Activated naive CD8-positive, alpha-beta T cell treated with anti-CD3 and anti-CD28 coated beads, Interleukin-2, amount 10 ng/mL, durations not matched to agents 7 days and 5 days (primary cell): ENCODE measurements at regions not wholly inside any gene's neighbourhood (a gene's known extent, or its start where the extent isn't known, plus 50 kb on each side); places are given as distances from the start of the nearest gene placed in this dataset.
A peak's percentile ranks its signal among the peaks of the same experiment; 100 is the strongest.
"Not testable (repeated sequence)": the region's sequence is repeated elsewhere in the genome, so short reads cannot be mapped to it uniquely, and the experiment has no call there.

Experiments
- ATAC-seq: fragments of 150-1000 bp; cut with Tn5 transposase; one replicate; pipeline ENCODE4 v1.10.0; 2021; ENCODE audit warnings: low read depth, moderate library complexity
- POLR2A ChIA-PET: fragments of 350-600 bp; sonication (Branson Sonifier 250); formaldehyde crosslinking; loops from one replicate; lab custom pipeline; 2021; ENCODE audit warnings: antibody characterized with exemption; lab: Charles Lee
- DNase-seq: peaks from one replicate; pipeline ENCODE4 v3.0.0; 2021
- H3K27ac Mint-ChIP-seq: one replicate; pipeline ENCODE4 v1.8.0; 2022; ENCODE audit warnings: mild to moderate bottlenecking, mixed read lengths
- H3K27me3 Mint-ChIP-seq: one replicate; pipeline ENCODE4 v1.8.0; 2022; ENCODE audit warnings: mild to moderate bottlenecking, moderate library complexity, mixed read lengths
- H3K36me3 Mint-ChIP-seq: one replicate; pipeline ENCODE4 v1.8.0; 2021; ENCODE audit warnings: mild to moderate bottlenecking, mixed read lengths
- H3K4me1 Mint-ChIP-seq: one replicate; pipeline ENCODE4 v1.8.0; 2021; ENCODE audit warnings: mixed read lengths
- H3K4me3 Mint-ChIP-seq: one replicate; pipeline ENCODE4 v1.8.0; 2022; ENCODE audit warnings: mild to moderate bottlenecking, moderate library complexity, mixed read lengths
- H3K9me3 Mint-ChIP-seq: one replicate; pipeline ENCODE4 v1.8.0; 2021; ENCODE audit warnings: mixed read lengths

DNA sequence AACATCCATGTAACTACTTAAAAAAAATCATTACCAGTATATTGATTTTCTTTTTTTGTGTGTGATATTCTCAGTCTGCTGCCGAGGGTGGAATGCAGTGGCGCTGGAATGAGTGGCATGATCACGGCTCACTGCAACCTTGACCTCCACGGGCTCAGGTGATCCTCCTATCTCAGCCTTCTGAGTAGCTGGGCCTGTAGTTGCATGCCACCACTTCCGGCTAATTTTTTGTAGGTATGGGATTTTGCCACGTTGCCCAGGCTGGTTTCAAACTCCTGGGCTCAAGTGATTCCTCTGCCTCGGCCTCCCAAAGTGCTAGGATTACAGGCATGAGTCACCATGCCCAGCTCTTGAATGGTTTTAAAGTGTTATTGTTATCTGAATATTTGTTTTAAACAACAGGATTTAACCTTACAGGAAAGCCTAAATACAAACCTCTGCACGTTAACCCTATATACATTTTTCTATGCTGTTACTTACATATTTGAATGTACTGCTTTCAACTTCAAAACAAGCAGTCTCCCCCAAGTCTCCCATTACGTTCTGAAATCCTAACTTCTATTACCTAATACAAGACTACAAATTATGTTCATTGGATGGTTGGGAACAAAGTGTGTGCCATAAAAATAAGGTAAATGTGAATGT, 61.7 kb downstream of the KPNA2 start:
- POLR2A ChIA-PET = no interaction called here
- peaks cover 11% of the 10 kb centered on the region for H3K4me1 Mint-ChIP-seq
- no peaks in the 10 kb centered on the region for H3K9me3 Mint-ChIP-seq
- H3K27ac Mint-ChIP-seq = no peak overlapping the region
- H3K4me3 Mint-ChIP-seq = no peak overlapping the region
- H3K36me3 Mint-ChIP-seq = no peaks in the 10 kb centered on the region
- H3K27me3 Mint-ChIP-seq = peaks cover 26% of the 10 kb centered on the region
- DNase-seq (no peak), ATAC-seq (no peak)

DNA sequence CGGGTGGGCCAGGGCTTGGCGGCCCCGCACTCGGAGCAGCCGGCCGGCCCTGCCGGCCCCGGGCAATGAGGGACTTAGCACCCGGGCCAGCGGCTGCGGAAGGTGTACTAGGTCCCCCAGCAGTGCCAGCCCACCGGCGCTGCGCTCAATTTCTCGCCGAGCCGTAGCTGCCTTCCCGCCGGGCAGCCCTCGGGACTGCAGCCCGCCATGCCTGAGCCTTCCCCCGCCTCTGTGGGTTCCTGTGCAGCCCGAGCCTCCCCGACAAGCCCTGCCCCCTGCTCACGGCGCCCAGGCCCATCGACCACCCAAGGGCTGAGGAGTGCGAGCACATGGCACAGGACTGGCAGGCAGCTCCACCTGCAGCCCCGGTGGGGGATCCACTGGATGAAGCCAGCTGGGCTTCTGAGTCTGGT, 63.8 kb downstream of the KPNA2 start:
- H3K27ac Mint-ChIP-seq, ATAC-seq, DNase-seq, H3K9me3 Mint-ChIP-seq, H3K36me3 Mint-ChIP-seq, H3K4me3 Mint-ChIP-seq, POLR2A ChIA-PET: not testable (repeated sequence)
- peaks cover 22% of the 10 kb centered on the region for H3K4me1 Mint-ChIP-seq
- peaks cover 24% of the 10 kb centered on the region for H3K27me3 Mint-ChIP-seq

- H3K4me1 Mint-ChIP-seq = peaks cover 25% of the 10 kb centered on the region
- H3K27me3 Mint-ChIP-seq = peaks cover 19% of the 10 kb centered on the region
- ATAC-seq = no peak
- H3K9me3 Mint-ChIP-seq = no peaks in the 10 kb centered on the region
- no peak for DNase-seq
- POLR2A ChIA-PET = no interaction called here
- H3K27ac Mint-ChIP-seq = no peak overlapping the region
- H3K36me3 Mint-ChIP-seq = peaks cover 7% of the 10 kb centered on the region
- H3K4me3 Mint-ChIP-seq = peak overlapping the region; percentile 42
Observed at GRCh38 chr17:68100000-68100641, 64.6 kb downstream of the KPNA2 start.

DNA sequence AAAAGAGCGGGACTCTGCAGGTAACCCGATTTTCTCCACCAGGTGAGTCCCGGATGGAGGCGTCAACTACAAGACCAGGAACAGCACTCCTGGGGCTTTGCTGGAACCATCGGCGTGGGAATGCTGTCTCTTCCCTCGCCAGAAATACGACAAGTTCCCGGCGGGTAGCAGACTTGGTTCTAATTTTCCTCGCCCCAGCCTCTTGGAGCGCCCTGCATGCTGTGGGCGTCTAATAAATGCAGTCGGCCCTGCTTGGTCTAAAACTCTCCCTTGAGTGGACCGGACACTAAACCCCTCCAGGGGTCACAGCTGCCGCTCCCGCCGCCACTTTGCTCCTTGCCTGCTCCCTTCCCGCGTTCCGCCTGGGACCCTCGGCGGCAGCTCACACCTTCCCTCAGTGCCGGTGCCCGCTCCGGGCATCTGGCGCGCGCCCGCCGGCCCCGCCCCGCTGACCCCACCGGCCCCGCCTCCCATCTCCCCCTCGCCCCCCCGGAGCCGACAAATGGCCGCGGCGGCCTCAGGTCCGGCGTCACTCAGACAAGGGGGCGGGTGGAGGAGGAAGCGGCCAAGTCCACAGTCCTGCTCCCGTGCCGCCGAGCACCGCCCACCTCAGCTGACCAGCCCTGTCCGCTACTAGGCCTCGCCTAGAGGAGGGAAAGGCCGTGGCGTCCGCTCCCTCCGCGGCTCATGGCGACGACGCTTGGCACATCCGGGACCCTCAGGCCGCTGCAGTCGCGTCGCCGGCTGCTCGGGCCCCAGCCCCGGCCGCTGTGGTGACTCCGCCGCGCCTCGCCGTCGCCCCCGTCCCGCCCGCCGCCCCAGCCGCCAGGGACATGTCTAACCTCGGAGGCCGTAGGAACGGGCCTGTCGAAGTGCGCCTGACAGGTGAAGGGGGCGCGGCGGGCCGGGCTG, 65.8 kb downstream of the KPNA2 start:
- Mint-ChIP-seq H3K27ac (peak overlapping the region; percentile 82), H3K4me1 (peaks cover 28% of the 10 kb centered on the region), H3K36me3 (peaks cover 9% of the 10 kb centered on the region), H3K4me3 (peak overlapping the region; percentile 91), H3K9me3 (no peaks in the 10 kb centered on the region), H3K27me3 (peaks cover 19% of the 10 kb centered on the region)
- ATAC-seq (peak; percentile 78), DNase-seq (peak; percentile 68)
- POLR2A ChIA-PET = interaction anchor here (0.5 to 0.7 kb wide), 2 partner anchors 77 to 385 kb away, joined by 3 read pairs; no protein-coding TSS in a partner anchor

DNA sequence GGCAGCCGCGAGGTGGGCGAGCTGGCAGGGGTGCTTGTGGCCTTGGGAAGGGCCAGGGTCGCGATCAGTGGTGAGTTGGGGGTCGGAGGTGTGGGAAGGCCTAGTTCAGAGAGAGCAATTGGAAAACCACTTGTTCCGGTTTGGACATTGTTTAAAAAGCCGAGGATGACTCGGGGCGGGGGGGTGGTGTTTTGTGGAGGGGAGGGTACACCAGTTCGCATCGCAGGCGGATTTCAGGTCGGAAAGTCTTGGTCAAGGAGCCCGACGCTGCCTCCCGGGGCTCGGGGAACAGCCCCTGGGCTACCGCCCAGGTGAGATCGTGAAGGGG, 66.4 kb downstream of the KPNA2 start:
- DNase-seq = no peak
- Mint-ChIP-seq H3K4me1 (peaks cover 30% of the 10 kb centered on the region), H3K27ac (peak overlapping the region; percentile 82), H3K4me3 (peak overlapping the region; percentile 91), H3K36me3 (peaks cover 11% of the 10 kb centered on the region), H3K9me3 (no peaks in the 10 kb centered on the region), H3K27me3 (peaks cover 19% of the 10 kb centered on the region)
- ATAC-seq = no peak
- POLR2A ChIA-PET = interaction anchor here (0.7 to 1.0 kb wide), 2 partner anchors 109 to 384 kb away, joined by 3 read pairs; no protein-coding TSS in a partner anchor

DNA sequence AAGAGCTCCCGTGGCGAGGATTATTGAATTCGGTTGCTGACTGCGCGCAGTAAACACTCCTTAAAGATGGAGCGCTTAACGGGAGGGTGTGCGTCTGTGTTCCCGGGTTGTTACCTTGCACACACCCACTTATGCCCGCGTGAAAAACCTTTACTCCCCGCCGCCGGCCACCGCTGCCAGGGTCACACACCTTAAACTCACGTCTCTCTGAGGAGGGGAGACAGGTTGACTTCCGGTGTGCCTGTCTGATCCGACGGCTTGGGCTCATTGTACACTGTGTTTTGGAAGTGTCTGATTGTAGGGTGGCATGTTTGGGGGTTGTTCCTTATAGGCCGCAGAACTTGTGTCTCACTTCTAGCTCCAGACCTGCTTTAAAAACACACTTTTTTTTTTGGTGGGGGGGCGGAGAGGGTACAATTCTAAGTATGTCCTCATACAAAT, 66.8 kb downstream of the KPNA2 start:
- Mint-ChIP-seq H3K9me3 (peaks cover 2% of the 10 kb centered on the region), H3K27ac (peak overlapping the region; percentile 82), H3K36me3 (peaks cover 14% of the 10 kb centered on the region), H3K4me1 (peaks cover 34% of the 10 kb centered on the region), H3K4me3 (peak overlapping the region; percentile 91), H3K27me3 (peaks cover 19% of the 10 kb centered on the region)
- ATAC-seq (peak; percentile 34), DNase-seq (peak; percentile 49)
- POLR2A ChIA-PET = interaction anchor here (1.0 kb wide), 1 partner anchor 109 kb away, joined by 3 read pairs; no protein-coding TSS in a partner anchor

- POLR2A ChIA-PET = interaction anchor here (1.0 kb wide), 1 partner anchor 110 kb away, joined by 3 read pairs; no protein-coding TSS in a partner anchor
Observed at GRCh38 chr17:68103148-68103547, 67.6 kb downstream of the KPNA2 start.

GRCh38 chr17:68106085-68106484, 70.5 kb downstream of the KPNA2 start:
- H3K36me3 Mint-ChIP-seq = peaks cover 21% of the 10 kb centered on the region
- no peak for DNase-seq
- H3K27me3 Mint-ChIP-seq = peaks cover 7% of the 10 kb centered on the region
- POLR2A ChIA-PET = no interaction called here
- H3K4me1 Mint-ChIP-seq = peaks cover 31% of the 10 kb centered on the region
- H3K9me3 Mint-ChIP-seq = peaks cover 7% of the 10 kb centered on the region
- ATAC-seq = no peak
- H3K4me3 Mint-ChIP-seq = no peak overlapping the region
- no peak overlapping the region for H3K27ac Mint-ChIP-seq

More at GRCh38 chr17:68103148-68103547, 67.6 kb downstream of the KPNA2 start:
- Mint-ChIP-seq H3K4me1 (peaks cover 36% of the 10 kb centered on the region), H3K36me3 (peaks cover 16% of the 10 kb centered on the region), H3K27ac (no peak overlapping the region), H3K4me3 (peak overlapping the region; percentile 91), H3K27me3 (peaks cover 19% of the 10 kb centered on the region), H3K9me3 (peaks cover 4% of the 10 kb centered on the region)
- ATAC-seq (no peak), DNase-seq (no peak)

DNA sequence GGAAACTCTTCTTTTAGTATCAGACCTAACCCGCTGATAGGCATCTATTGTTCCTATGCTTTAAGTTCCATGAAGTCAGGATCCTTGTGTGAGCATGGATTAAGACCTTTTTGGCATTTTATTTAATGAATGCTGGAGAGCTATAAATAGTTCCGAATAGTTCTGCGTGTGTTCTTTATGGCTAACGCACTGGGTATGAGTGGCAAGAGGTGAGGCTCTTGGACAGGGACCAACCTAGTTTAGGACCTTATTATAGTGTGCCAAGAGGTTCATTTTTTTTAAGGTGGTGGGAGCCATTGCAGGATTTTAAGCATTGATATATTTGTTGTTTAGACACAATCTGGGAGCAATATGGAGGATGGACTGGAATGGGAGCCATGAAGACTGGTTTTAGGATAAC, 71.8 kb downstream of the KPNA2 start:
- Mint-ChIP-seq H3K36me3 (peaks cover 21% of the 10 kb centered on the region), H3K27ac (no peak overlapping the region), H3K9me3 (peaks cover 7% of the 10 kb centered on the region), H3K4me1 (peaks cover 24% of the 10 kb centered on the region), H3K27me3 (no peaks in the 10 kb centered on the region), H3K4me3 (no peak overlapping the region)
- ATAC-seq = no peak
- no peak for DNase-seq
- POLR2A ChIA-PET = no interaction called here

GRCh38 chr17:68108313-68109000, 72.9 kb downstream of the KPNA2 start:
- H3K4me1 Mint-ChIP-seq = peaks cover 18% of the 10 kb centered on the region
- H3K27ac Mint-ChIP-seq = no peak overlapping the region

GRCh38 chr17:68109404-68109803, 73.9 kb downstream of the KPNA2 start:
- POLR2A ChIA-PET = interaction anchor here (0.7 kb wide), 1 partner anchor 46 kb away, joined by 10 read pairs; no protein-coding TSS in a partner anchor
- not testable (repeated sequence) for DNase-seq, H3K4me3 Mint-ChIP-seq, H3K27me3 Mint-ChIP-seq, H3K9me3 Mint-ChIP-seq, H3K27ac Mint-ChIP-seq, ATAC-seq
- Mint-ChIP-seq H3K36me3 (peaks cover 19% of the 10 kb centered on the region), H3K4me1 (peaks cover 14% of the 10 kb centered on the region)

More at GRCh38 chr17:68108313-68109000, 72.9 kb downstream of the KPNA2 start:
- Mint-ChIP-seq H3K36me3 (peaks cover 21% of the 10 kb centered on the region), H3K9me3 (peaks cover 7% of the 10 kb centered on the region), H3K4me3 (no peak overlapping the region), H3K27me3 (no peaks in the 10 kb centered on the region)
- POLR2A ChIA-PET = interaction anchor here (0.7 kb wide), 1 partner anchor 183 kb away, joined by 4 read pairs; the partner anchor contains the start of gene ARSG
- DNase-seq (no peak), ATAC-seq (no peak)

DNA sequence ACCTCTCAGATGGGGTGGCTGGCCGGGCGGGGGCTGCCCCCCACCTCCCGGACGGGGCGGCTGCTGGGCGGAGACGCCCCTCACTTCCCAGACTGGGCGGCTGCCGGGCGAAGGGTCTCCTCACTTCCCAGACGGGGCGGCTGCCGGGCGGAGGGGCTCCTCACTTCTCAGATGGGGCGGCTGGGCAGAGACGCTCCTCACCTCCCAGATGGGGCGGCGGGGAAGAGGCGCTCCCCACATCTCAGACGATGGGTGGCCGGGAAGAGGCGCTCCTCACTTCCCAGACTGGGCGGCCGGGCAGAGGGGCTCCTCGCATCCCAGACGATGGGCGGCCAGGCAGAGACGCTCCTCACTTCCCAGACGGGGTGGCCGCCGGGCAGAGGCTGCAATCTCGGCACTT, 80.7 kb downstream of the KPNA2 start:
- ATAC-seq = not testable (repeated sequence)

More for the DNA sequence above, 80.7 kb downstream of the KPNA2 start:
- H3K9me3 Mint-ChIP-seq, H3K4me3 Mint-ChIP-seq, H3K27ac Mint-ChIP-seq, H3K27me3 Mint-ChIP-seq, H3K4me1 Mint-ChIP-seq, POLR2A ChIA-PET, DNase-seq: not testable (repeated sequence)
- H3K36me3 Mint-ChIP-seq = peaks cover 18% of the 10 kb centered on the region
